ENCODE measurements at regions not wholly inside any gene's neighbourhood (a gene's known extent, or its start where the extent isn't known, plus 50 kb on each side); places are given as distances from the start of the nearest gene placed in this dataset.

DNA sequence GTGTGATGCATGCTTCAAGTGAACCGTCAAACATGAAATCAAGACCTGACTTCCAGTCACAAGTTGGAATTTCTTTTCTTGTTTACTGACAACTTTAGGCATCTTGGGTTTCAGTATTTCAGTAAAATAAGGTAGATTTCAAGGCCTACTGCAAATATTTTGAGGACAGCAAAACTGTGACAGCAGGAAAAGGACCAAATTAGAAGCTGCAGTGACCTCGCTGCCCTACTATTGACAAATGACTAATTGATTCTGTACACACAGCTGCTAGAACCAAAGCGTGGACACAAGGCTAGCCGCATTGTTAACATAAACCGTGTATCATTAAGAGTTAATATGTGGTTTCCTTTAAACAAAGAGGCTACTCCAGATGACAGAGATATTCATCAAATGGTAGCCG is 105.7 kb upstream of the SEC61G start:
- Mint-ChIP-seq H3K27ac (ENCODE audit: unreplicated experiment) (no peak overlapping the region), H3K4me3 (ENCODE audit: unreplicated experiment) (no peak overlapping the region), H3K36me3 (ENCODE audit: unreplicated experiment) (no peaks in the 10 kb centered on the region), H3K4me1 (ENCODE audit: unreplicated experiment) (peaks cover 15% of the 10 kb centered on the region), H3K9me3 (ENCODE audit: unreplicated experiment) (no peaks in the 10 kb centered on the region), H3K27me3 (ENCODE audit: unreplicated experiment) (no peaks in the 10 kb centered on the region)
- TF ChIP-seq, protein P1, sequence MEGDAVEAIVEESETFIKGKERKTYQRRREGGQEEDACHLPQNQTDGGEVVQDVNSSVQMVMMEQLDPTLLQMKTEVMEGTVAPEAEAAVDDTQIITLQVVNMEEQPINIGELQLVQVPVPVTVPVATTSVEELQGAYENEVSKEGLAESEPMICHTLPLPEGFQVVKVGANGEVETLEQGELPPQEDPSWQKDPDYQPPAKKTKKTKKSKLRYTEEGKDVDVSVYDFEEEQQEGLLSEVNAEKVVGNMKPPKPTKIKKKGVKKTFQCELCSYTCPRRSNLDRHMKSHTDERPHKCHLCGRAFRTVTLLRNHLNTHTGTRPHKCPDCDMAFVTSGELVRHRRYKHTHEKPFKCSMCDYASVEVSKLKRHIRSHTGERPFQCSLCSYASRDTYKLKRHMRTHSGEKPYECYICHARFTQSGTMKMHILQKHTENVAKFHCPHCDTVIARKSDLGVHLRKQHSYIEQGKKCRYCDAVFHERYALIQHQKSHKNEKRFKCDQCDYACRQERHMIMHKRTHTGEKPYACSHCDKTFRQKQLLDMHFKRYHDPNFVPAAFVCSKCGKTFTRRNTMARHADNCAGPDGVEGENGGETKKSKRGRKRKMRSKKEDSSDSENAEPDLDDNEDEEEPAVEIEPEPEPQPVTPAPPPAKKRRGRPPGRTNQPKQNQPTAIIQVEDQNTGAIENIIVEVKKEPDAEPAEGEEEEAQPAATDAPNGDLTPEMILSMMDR (IDR thresholded peaks at IDR 0.05) = no peak
- no peak for DNase-seq (ENCODE audit: extremely low spot score, unreplicated experiment)

DNA sequence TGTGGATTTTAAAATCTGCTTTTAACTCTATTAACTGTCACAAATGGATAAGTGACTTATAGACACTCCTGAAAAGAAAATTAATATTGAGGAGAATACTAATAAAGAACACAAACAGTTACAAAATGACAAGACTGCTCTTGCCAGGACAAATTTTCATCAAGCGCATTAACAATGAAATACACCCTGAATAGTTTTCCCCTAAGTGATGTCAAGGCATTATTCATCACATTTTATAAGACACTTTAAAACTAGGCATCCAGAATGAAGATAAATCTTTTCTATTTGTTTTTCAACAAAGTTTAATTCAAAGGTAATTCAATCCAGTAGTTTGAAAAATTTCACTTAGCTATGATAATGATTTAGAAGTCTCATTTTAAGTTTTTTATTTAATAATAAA is 110.5 kb upstream of the SEC61G start:
- no peaks in the 10 kb centered on the region for H3K9me3 Mint-ChIP-seq (ENCODE audit: unreplicated experiment)
- H3K4me1 Mint-ChIP-seq (ENCODE audit: unreplicated experiment) = peaks cover 3% of the 10 kb centered on the region
- TF ChIP-seq, protein P1 (IDR thresholded peaks at IDR 0.05) = no peak
- no peaks in the 10 kb centered on the region for H3K27me3 Mint-ChIP-seq (ENCODE audit: unreplicated experiment)
- no peak for DNase-seq (ENCODE audit: extremely low spot score, unreplicated experiment)
- no peak overlapping the region for H3K27ac Mint-ChIP-seq (ENCODE audit: unreplicated experiment)
- H3K4me3 Mint-ChIP-seq (ENCODE audit: unreplicated experiment) = no peak overlapping the region
- no peaks in the 10 kb centered on the region for H3K36me3 Mint-ChIP-seq (ENCODE audit: unreplicated experiment)

DNA sequence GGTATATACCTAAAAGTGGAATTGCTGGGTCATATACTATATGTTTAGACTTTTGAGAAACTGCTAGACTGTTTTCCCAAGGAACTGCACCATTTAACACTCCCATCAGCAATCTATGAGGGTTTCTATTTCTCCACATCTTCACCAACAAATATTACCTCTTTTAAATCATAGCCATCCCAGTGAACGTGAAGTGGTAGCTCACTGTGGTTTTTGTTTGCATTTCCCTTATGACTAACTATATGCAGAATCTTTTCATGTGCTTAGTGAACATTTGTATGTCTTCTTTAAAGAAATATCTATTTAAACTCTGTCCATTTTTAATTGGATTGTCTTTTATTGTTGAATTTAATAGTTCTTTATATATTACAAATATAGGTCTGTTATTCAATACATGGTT is 115.8 kb upstream of the SEC61G start:
- peaks cover 22% of the 10 kb centered on the region for H3K4me1 Mint-ChIP-seq (ENCODE audit: unreplicated experiment)
- H3K36me3 Mint-ChIP-seq (ENCODE audit: unreplicated experiment) = no peaks in the 10 kb centered on the region
- no peak overlapping the region for H3K4me3 Mint-ChIP-seq (ENCODE audit: unreplicated experiment)
- no peak for DNase-seq (ENCODE audit: extremely low spot score, unreplicated experiment)
- TF ChIP-seq, protein P1 (IDR thresholded peaks at IDR 0.05) = no peak
- no peak overlapping the region for H3K27ac Mint-ChIP-seq (ENCODE audit: unreplicated experiment)
- H3K27me3 Mint-ChIP-seq (ENCODE audit: unreplicated experiment) = no peaks in the 10 kb centered on the region
- H3K9me3 Mint-ChIP-seq (ENCODE audit: unreplicated experiment) = peaks cover 3% of the 10 kb centered on the region

DNA sequence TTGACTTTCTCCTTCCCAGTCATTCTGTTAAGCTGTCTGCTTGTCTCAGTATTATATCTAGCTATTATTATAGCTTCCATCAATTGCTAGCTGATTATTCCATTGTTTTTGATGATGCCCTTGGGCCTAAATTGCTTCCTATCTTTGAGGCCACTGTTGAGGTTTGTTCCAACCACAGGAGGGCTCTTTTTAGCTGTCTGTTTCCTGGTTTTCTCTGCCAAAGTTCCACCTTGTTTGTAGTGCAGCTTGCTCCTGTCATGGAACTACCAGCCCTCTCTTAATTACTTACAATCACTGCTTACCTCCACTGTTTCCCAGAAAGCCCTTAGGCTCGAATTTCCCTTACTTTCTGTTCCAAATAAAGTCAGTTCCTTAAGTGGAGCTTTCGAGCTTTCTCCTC is 118.7 kb upstream of the SEC61G start:
- H3K9me3 Mint-ChIP-seq (ENCODE audit: unreplicated experiment) = peaks cover 3% of the 10 kb centered on the region
- no peaks in the 10 kb centered on the region for H3K27me3 Mint-ChIP-seq (ENCODE audit: unreplicated experiment)
- DNase-seq (ENCODE audit: extremely low spot score, unreplicated experiment) = no peak
- TF ChIP-seq, protein P1 (IDR thresholded peaks at IDR 0.05) = peak; percentile 23
- H3K27ac Mint-ChIP-seq (ENCODE audit: unreplicated experiment) = no peak overlapping the region
- H3K36me3 Mint-ChIP-seq (ENCODE audit: unreplicated experiment) = no peaks in the 10 kb centered on the region
- no peak overlapping the region for H3K4me3 Mint-ChIP-seq (ENCODE audit: unreplicated experiment)
- peaks cover 28% of the 10 kb centered on the region for H3K4me1 Mint-ChIP-seq (ENCODE audit: unreplicated experiment)

DNA sequence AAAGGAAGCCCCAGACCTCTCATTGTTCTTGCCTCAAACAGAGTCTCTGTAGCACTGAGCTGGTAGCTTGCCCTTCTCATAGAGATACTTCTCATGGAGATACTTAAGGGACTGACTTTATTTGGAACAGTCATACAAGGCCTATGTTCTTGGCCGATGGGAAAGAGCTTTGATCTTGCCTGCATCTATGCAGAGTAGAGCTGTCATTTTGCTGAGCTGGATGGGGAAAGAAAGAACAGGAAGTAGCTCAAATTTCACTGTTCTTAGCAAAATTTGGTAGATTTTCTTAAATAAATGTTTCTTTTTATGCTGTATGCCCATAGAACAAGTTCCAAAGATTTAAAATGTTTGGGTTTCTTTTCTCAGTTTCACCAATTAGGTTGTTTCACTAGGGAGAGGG is 119.3 kb upstream of the SEC61G start:
- Mint-ChIP-seq H3K4me1 (ENCODE audit: unreplicated experiment) (peaks cover 28% of the 10 kb centered on the region), H3K36me3 (ENCODE audit: unreplicated experiment) (no peaks in the 10 kb centered on the region), H3K27ac (ENCODE audit: unreplicated experiment) (peak overlapping the region; percentile 9), H3K27me3 (ENCODE audit: unreplicated experiment) (no peaks in the 10 kb centered on the region), H3K9me3 (ENCODE audit: unreplicated experiment) (peaks cover 3% of the 10 kb centered on the region), H3K4me3 (ENCODE audit: unreplicated experiment) (no peak overlapping the region)
- TF ChIP-seq, protein P1 (IDR thresholded peaks at IDR 0.05) = no peak
- no peak for DNase-seq (ENCODE audit: extremely low spot score, unreplicated experiment)

Data from osteocyte (in vitro differentiated cells).